Small intestine (tissue), 7 donors: ENCODE measurements at regions not wholly inside any gene's neighbourhood (a gene's known extent, or its start where the extent isn't known, plus 50 kb on each side); places are given as distances from the start of the nearest gene placed in this dataset.

ENCODE experiments used
- DNase-seq, 2 donors: peaks; one replicate each; pipeline versions ENCODE4 v3.0.0 to v3.0.0-alpha.2; 2013
- FAIRE-seq: peaks from 2 replicates; lab custom pipeline; 2012; peaks lifted over from hg19 to GRCh38; lab: Jason Lieb, UNC
- H3K27ac ChIP-seq, 3 donors: one replicate each; pipeline ENCODE4 v1.5.1; 2013; ENCODE audit warnings: low read length in 2 of 3, mild to moderate bottlenecking in 2 of 3, control low read depth in 1 of 3, inconsistent platforms in 1 of 3, low read depth in 1 of 3, moderate library complexity in 1 of 3
- H3K27me3 ChIP-seq, 3 donors: one replicate each; pipeline ENCODE4 v1.6.1; 2013; ENCODE audit warnings: low read length in 3 of 3, inconsistent platforms in 1 of 3; ENCODE audit not compliant: control insufficient read depth in 3 of 3, insufficient read depth in 3 of 3
- H3K36me3 ChIP-seq, 3 donors: one replicate each; pipeline ENCODE4 v1.6.1; 2013; ENCODE audit warnings: low read length in 3 of 3, inconsistent platforms in 1 of 3, low read depth in 1 of 3, mild to moderate bottlenecking in 1 of 3, moderate library complexity in 1 of 3; ENCODE audit not compliant: control insufficient read depth in 3 of 3, insufficient read depth in 2 of 3
- H3K4me1 ChIP-seq, 3 donors: one replicate each; pipeline ENCODE4 v1.6.1; 2013; ENCODE audit warnings: low read length in 2 of 3, inconsistent platforms in 1 of 3, low read depth in 1 of 3, mild to moderate bottlenecking in 1 of 3, moderate library complexity in 1 of 3; ENCODE audit not compliant: control insufficient read depth in 3 of 3, insufficient read depth in 2 of 3
- H3K4me3 ChIP-seq, 3 donors: one replicate each; pipeline ENCODE4 v1.5.1; 2013; ENCODE audit warnings: low read length in 3 of 3, control low read depth in 1 of 3, inconsistent platforms in 1 of 3, low read depth in 1 of 3, mild to moderate bottlenecking in 1 of 3, moderate library complexity in 1 of 3
- H3K9me3 ChIP-seq, 2 donors: one replicate each; pipeline ENCODE4 v1.6.1; 2013; ENCODE audit warnings: low read depth in 1 of 2, low read length in 1 of 2; ENCODE audit not compliant: control insufficient read depth in 2 of 2, insufficient read depth in 1 of 2
- WGBS, 3 donors: extraction: QIAGEN DNeasy Blood & Tissue Kit; methylation state at CpG; one replicate each; pipeline ENCODE4 v1.1.7; 2013; 5-methylcytosine and 5-hydroxymethylcytosine counted together
- donor health status: healthy with polysubstance abuse.
- donor health status: control.
- donor health status: control.
- donor health status: Bipolar disorder and iron deficiency.
- donor health status: healthy.

GRCh38 chr10:57788117-57788516 is 479.6 kb downstream of the IPMK start:
- H3K4me1 ChIP-seq = no peaks in the 10 kb centered on the region
- WGBS, 3 donors = 80 to 95% (median 87%) methylated on average over 3 of the region's 3 CpGs
- H3K4me3 ChIP-seq = no peak overlapping the region
- no peaks in the 10 kb centered on the region for H3K36me3 ChIP-seq
- FAIRE-seq = no peak
- no peaks in the 10 kb centered on the region for H3K9me3 ChIP-seq
- no peaks in the 10 kb centered on the region for H3K27me3 ChIP-seq
- H3K27ac ChIP-seq = no peak overlapping the region
- DNase-seq = no peak

GRCh38 chr10:57786850-57787750 is 480.6 kb downstream of the IPMK start:
- no peak for FAIRE-seq
- WGBS, 3 donors = 22 to 28% (median 27%) methylated on average over 6 of the region's 6 CpGs

GRCh38 chr10:57786331-57786730 is 481.4 kb downstream of the IPMK start:
- FAIRE-seq (no peak), DNase-seq (no peak)
- no peaks in the 10 kb centered on the region for H3K9me3 ChIP-seq
- no peaks in the 10 kb centered on the region for H3K27me3 ChIP-seq
- H3K4me1 ChIP-seq = no peaks in the 10 kb centered on the region
- H3K4me3 ChIP-seq = no peak overlapping the region
- H3K36me3 ChIP-seq = no peaks in the 10 kb centered on the region
- no peak overlapping the region for H3K27ac ChIP-seq
- 13 to 39% (median 33%) methylated on average over 1 of the region's 1 CpG for WGBS, 3 donors

More at GRCh38 chr10:57786850-57787750, 480.6 kb downstream of the IPMK start:
- DNase-seq = no peak
- Histone ChIP-seq H3K9me3 (no peaks in the 10 kb centered on the region), H3K27me3 (no peaks in the 10 kb centered on the region), H3K36me3 (no peaks in the 10 kb centered on the region), H3K4me1 (no peaks in the 10 kb centered on the region), H3K27ac (no peak overlapping the region), H3K4me3 (no peak overlapping the region)

GRCh38 chr10:57785546-57785945 is 482.1 kb downstream of the IPMK start:
- no peaks in the 10 kb centered on the region for H3K9me3 ChIP-seq
- no peaks in the 10 kb centered on the region for H3K27me3 ChIP-seq
- DNase-seq (no peak), FAIRE-seq (no peak)
- WGBS, 3 donors = 74 to 83% (median 75%) methylated on average over 2 of the region's 2 CpGs
- no peak overlapping the region for H3K27ac ChIP-seq
- no peak overlapping the region for H3K4me3 ChIP-seq
- H3K4me1 ChIP-seq = no peaks in the 10 kb centered on the region
- no peaks in the 10 kb centered on the region for H3K36me3 ChIP-seq

GRCh38 chr10:57785068-57785467 is 482.6 kb downstream of the IPMK start:
- no peak for FAIRE-seq
- no peak overlapping the region for H3K27ac ChIP-seq
- H3K36me3 ChIP-seq = no peaks in the 10 kb centered on the region
- 80 to 98% (median 84%) methylated on average over 3 of the region's 3 CpGs for WGBS, 3 donors
- H3K27me3 ChIP-seq = no peaks in the 10 kb centered on the region
- DNase-seq = no peak
- no peaks in the 10 kb centered on the region for H3K4me1 ChIP-seq
- H3K4me3 ChIP-seq = no peak overlapping the region
- no peaks in the 10 kb centered on the region for H3K9me3 ChIP-seq

- WGBS, 3 donors = 60 to 78% (median 75%) methylated on average over 5 of the region's 5 CpGs
- Histone ChIP-seq H3K27me3 (no peaks in the 10 kb centered on the region), H3K27ac (no peak overlapping the region), H3K9me3 (peaks cover 0 to 8% of the 10 kb centered on the region in 2 donors), H3K4me1 (no peaks in the 10 kb centered on the region), H3K4me3 (no peak overlapping the region), H3K36me3 (no peaks in the 10 kb centered on the region)
- FAIRE-seq (no peak), DNase-seq (no peak)
These were observed 490.8 kb downstream of the IPMK start for GRCh38 chr10:57776688-57777432.

- FAIRE-seq (no peak), DNase-seq (no peak)
- no peak overlapping the region for H3K27ac ChIP-seq
- H3K4me3 ChIP-seq = no peak overlapping the region
- WGBS, 3 donors = 79 to 88% (median 84%) methylated on average over 2 of the region's 2 CpGs
- H3K36me3 ChIP-seq = no peaks in the 10 kb centered on the region
- no peaks in the 10 kb centered on the region for H3K4me1 ChIP-seq
- no peaks in the 10 kb centered on the region for H3K27me3 ChIP-seq
- peaks cover 0 to 8% of the 10 kb centered on the region in 2 donors for H3K9me3 ChIP-seq
These were observed 492.4 kb downstream of the IPMK start for GRCh38 chr10:57775250-57775649.

GRCh38 chr10:57769298-57769697 is 498.4 kb downstream of the IPMK start:
- WGBS, 3 donors = 86 to 88% (median 86%) methylated on average over 1 of the region's 1 CpG

More at GRCh38 chr10:57769298-57769697, 498.4 kb downstream of the IPMK start:
- H3K4me3 ChIP-seq = no peak overlapping the region
- no peak for DNase-seq
- FAIRE-seq = no peak
- H3K9me3 ChIP-seq = no peaks in the 10 kb centered on the region
- H3K36me3 ChIP-seq = no peaks in the 10 kb centered on the region
- no peaks in the 10 kb centered on the region for H3K27me3 ChIP-seq
- no peak overlapping the region for H3K27ac ChIP-seq
- H3K4me1 ChIP-seq = no peaks in the 10 kb centered on the region
